ENCODE measurements at regions not wholly inside any gene's neighbourhood (a gene's known extent, or its start where the extent isn't known, plus 50 kb on each side); places are given as distances from the start of the nearest gene placed in this dataset.

GRCh38 chr5:89289604-89290003 is 406.6 kb upstream of the MEF2C start:
- TF ChIP-seq CTCF (IDR thresholded peaks at IDR 0.05): no peak
- no peak for TF ChIP-seq POLR2AphosphoS5 (IDR thresholded peaks at IDR 0.05)
